GM12878 (cell line): ENCODE measurements at regions not wholly inside any gene's neighbourhood (a gene's known extent, or its start where the extent isn't known, plus 50 kb on each side); places are given as distances from the start of the nearest gene placed in this dataset.

ENCODE experiments used
- ATF3 ChIP-seq: IDR thresholded peaks from 2 replicates; pipeline ENCODE4 v1.6.1; 2011; ENCODE audit warnings: low read depth, mild to moderate bottlenecking, low read length, moderate library complexity, borderline replicate concordance; ENCODE audit errors: extremely low read depth
- CTCF ChIP-seq, 3 experiments: IDR thresholded peaks in 2 of 3; conservative IDR thresholded peaks in 1 of 3; 2 replicates each; pipeline ENCODE4 v1.5.1; 2011; ENCODE audit warnings: low read depth in 3 of 3, low read length in 3 of 3, mild to moderate bottlenecking in 3 of 3, control low read depth in 2 of 3, moderate library complexity in 2 of 3, inconsistent platforms in 1 of 3, mixed read lengths in 1 of 3; ENCODE audit not compliant: control insufficient read depth in 2 of 3, insufficient read depth in 1 of 3; ENCODE audit errors: extremely low read depth in 1 of 3
- EP300 ChIP-seq, 2 experiments: fragments of 150-350 bp in 1 of 2; IDR thresholded peaks; 2 replicates each; pipeline ENCODE4 v1.6.1; 2011 to 2012; ENCODE audit warnings: low read depth in 2 of 2, low read length in 2 of 2, borderline replicate concordance in 1 of 2, improper control_type of control experiment in 1 of 2, inconsistent platforms in 1 of 2; ENCODE audit not compliant: control insufficient read depth in 1 of 2
- ETV6 ChIP-seq, 2 experiments: fragments of 450-650 bp in 1 of 2; IDR thresholded peaks in 1 of 2; conservative IDR thresholded peaks in 1 of 2; 2 replicates each; pipeline ENCODE4 v1.6.1; 2014; ENCODE audit warnings: antibody characterized with exemption in 1 of 2, borderline replicate concordance in 1 of 2, low read depth in 1 of 2, mild to moderate bottlenecking in 1 of 2, moderate library complexity in 1 of 2
- GABPA ChIP-seq: IDR thresholded peaks from 2 replicates; pipeline ENCODE4 v1.6.1; 2014; ENCODE audit warnings: antibody characterized with exemption, low read depth, mild to moderate bottlenecking, inconsistent platforms
- MAX ChIP-seq: IDR thresholded peaks from 2 replicates; pipeline ENCODE4 v1.6.1; 2012; ENCODE audit warnings: low read depth, low read length, improper control_type of control experiment
- NFXL1 ChIP-seq: fragments of 450-650 bp; IDR thresholded peaks from 2 replicates; pipeline ENCODE4 v1.6.1; 2017; ENCODE audit warnings: antibody characterized with exemption, mild to moderate bottlenecking, borderline replicate concordance
- POLR2A ChIP-seq: IDR thresholded peaks from 2 replicates; pipeline ENCODE4 v1.6.1; 2011; ENCODE audit warnings: low read depth, mild to moderate bottlenecking, low read length
- POLR2AphosphoS2 ChIP-seq: IDR thresholded peaks from 2 replicates; pipeline ENCODE4 v1.6.1; 2011; ENCODE audit warnings: low read depth, mild to moderate bottlenecking, low read length, improper control_type of control experiment, moderate library complexity
- SIN3A ChIP-seq: IDR thresholded peaks from 2 replicates; pipeline ENCODE4 v1.6.1; 2012; ENCODE audit warnings: low read depth, low read length, improper control_type of control experiment
- ZBTB33 ChIP-seq: fragments of 450-650 bp; IDR thresholded peaks from 2 replicates; pipeline ENCODE4 v1.6.1; 2017; ENCODE audit warnings: mild to moderate bottlenecking

GRCh38 chr1:189803364-189803763 lies 674.3 kb downstream of the BRINP3 start:
- TF ChIP-seq EP300 (IDR thresholded peaks at IDR 0.05; ENCODE audit: borderline replicate concordance in 1 of 2, control insufficient read depth in 1 of 2, low read depth in 2 of 2, low read length in 2 of 2), result no peak
- no peak for TF ChIP-seq SIN3A
- no peak for TF ChIP-seq ZBTB33
- TF ChIP-seq ETV6 (conservative IDR thresholded peaks at IDR 0.05 in 1 of 2, IDR thresholded peaks at IDR 0.05 in 1 of 2; ENCODE audit: borderline replicate concordance in 1 of 2, low read depth in 1 of 2), result no peak
- no peak for TF ChIP-seq POLR2AphosphoS2
- TF ChIP-seq MAX, result no peak
- no peak for TF ChIP-seq NFXL1
- TF ChIP-seq ATF3, result no peak
- no peak for TF ChIP-seq CTCF (IDR thresholded peaks at IDR 0.05 in 2 of 3, conservative IDR thresholded peaks at IDR 0.05 in 1 of 3; ENCODE audit: control insufficient read depth in 2 of 3, extremely low read depth in 1 of 3, insufficient read depth in 1 of 3, low read depth in 3 of 3, low read length in 3 of 3)
- no peak for TF ChIP-seq POLR2A
- no peak for TF ChIP-seq GABPA
